GM18951 (cell line): ENCODE measurements at regions not wholly inside any gene's neighbourhood (a gene's known extent, or its start where the extent isn't known, plus 50 kb on each side); places are given as distances from the start of the nearest gene placed in this dataset.

ENCODE experiments used
- POLR2A ChIP-seq: IDR thresholded peaks from 4 replicates; pipeline ENCODE4 v1.6.1; 2011; ENCODE audit warnings: mild to moderate bottlenecking; ENCODE audit not compliant: insufficient read length, insufficient read depth; ENCODE audit errors: extremely low read depth
- in situ Hi-C: fragments of 300-500 bp; cut with MboI; formaldehyde crosslinking; loops from one replicate; pipeline ENCODE4 v1.12.0; 2022; ENCODE audit warnings: low sequenced_read_pairs, mixed read lengths, inconsistent platforms; ENCODE audit not compliant: unreplicated experiment

DNA sequence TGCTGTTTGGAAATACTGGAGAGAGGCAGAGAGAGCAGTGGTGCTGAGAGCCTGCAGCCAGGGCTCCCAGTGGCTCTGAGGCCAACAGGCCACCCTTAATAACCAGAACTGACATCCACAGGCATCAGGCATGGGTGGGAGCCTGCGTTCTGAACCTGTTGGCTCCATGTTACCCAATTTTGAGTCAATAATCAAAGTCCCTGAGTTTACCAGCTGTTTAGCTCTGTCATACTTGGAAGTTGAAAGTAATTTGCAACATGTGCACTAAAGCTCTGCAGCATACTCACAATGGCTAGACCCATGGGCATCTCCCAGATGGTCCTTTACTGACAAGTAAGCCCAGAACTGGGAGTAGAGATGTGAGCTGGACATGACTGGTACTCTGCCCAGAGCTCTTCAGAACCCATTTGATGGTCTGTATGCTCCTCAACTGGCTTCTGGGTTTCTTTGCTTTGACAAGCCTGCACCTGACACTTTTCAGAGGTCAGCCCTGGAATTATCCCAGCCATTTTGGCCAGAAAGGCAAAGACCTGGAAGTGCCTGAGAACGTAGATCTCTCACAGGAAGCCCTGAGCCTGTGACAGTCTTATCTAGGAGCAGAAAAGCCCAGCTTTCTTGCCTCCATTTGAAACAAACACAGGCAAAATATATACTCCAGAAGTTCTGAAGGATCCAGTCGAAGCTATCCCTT lies 122.4 kb upstream of the CITED2 start:
- TF ChIP-seq POLR2A = no peak
- in situ Hi-C loops = no loop called here

DNA sequence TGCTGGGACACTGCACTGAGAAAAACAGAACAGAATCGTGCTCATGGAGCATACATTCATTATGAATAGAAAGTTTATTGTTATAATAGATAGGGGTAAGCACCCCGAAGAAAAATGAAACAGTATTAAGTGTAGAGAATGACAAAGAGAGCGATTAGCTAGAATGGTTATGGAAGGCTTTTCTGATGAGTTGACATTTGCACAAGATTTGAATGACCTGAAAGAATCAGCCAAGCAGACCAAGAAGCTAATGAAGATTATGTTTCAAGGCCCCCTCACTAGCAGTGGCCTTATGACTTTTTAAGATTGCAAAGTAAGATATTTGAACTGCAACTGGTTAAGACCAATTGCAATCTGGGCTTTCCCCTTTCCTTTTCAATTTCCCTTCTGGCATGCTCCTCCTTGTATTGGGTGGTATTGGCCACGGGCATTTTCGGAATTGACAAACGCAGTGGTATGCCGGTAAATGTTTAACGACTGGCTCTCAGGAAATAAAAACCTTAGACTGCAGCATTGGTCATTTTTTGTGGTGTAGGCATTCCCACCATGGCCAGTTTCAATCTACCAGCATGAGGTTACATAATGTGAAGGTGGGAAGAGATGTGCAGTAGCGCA lies 120.0 kb upstream of the CITED2 start:
- TF ChIP-seq POLR2A = no peak
- in situ Hi-C loops = no loop called here

DNA sequence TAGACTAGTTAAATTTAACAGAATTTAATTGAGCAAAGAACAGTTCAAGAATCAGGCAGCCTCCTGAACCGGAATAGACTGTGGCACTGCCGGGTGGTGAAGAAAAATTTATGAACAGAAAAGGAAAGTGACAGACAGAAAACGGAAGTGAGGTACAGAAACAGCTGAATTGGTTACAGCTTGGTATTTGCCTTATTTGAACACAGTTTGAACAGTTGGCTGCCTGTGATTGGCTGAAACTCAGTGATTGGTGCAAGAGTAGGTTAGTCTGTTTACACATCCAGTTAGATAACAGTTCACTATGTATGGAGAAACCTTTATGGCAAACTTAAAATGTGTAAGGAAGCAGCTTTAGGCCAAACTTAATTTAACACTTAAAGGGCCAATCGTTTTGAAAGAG lies 116.0 kb upstream of the CITED2 start:
- in situ Hi-C loops = no loop called here
- no peak for TF ChIP-seq POLR2A

DNA sequence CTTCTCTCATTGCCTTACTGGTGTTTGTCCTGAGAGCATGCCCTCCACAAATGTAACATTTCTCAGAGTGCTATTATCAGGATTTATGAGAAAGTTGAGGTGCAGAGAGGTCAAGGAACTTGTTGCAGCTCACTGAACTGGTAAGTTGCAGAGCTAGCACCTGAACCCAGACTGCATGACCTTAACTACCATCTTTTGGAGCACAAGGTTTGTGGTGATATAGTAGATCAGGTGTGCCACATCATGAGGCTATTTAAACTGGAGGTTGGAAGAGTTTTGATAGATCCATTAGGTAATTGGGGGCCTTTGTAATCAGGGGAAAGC lies 112.0 kb upstream of the CITED2 start:
- in situ Hi-C loops = no loop called here
- TF ChIP-seq POLR2A = no peak

DNA sequence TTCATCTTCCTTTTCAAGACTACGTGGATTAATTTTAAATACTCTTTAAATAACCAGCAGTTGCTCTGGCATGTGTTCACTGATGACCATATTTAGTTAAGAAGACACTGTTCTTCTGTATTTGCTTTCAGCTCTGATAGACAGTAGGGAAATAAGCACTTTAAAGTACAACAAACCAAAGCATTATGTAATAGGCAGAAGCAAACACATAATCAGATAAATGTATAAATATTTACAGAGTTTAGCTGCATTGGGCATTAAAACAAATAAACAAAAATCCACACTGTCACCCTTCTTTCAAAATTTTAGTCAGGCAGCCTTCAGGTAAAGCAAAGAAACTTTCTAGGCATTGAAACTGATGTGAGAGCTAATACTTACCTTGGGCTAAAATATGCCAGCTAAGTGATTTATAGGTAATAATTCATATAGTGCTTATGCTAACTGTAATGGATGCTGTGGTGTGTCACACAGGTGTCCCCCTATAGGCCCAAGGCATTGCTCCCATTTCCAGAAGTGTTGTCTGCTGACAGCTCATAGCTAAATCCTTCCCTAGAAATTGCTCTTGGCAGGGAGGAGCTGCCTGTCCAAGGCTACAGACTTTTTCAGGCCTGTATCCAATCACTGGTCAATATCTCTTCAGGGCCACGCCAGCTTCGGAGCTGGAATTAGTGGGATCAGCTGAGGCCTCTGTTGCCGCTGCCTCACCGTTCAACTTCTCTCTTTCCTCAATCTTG lies 111.5 kb upstream of the CITED2 start:
- in situ Hi-C loops = no loop called here
- no peak for TF ChIP-seq POLR2A

DNA sequence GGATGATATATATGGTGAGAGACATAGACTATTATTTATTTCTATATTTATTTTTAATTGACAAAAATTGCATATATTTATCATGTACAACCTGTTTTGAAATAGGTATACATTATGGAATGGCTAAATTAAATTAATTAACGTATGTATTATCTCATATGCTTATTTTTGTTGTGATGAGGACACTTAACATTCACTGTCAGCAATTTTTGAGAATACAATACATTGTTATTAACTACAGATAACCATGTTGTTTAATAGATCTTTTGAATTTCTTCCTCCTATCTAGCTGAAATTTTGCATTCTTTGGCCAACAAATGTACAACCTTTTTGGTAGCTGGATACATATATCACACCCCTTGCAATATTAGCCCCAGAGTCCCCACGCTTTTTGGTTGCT lies 110.7 kb upstream of the CITED2 start:
- in situ Hi-C loops = no loop called here

DNA sequence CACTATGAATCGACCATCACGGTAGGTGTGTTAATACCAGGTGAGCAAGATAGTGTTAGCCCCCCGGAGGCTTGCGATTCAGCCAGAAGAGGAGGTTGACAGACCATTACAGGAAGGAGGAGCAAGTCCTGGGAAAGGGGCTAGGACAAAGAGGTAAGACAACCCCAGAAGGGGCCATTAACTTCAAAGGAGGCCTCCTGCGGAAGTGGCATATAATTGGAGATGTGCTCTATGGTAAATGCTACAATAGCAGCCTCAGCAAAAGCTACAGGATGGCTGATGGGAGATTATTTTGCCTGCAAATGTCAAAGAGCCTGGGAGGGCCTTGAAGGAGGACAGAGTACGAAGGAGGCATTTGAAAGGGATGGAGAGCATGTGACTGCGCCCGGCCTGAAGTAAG lies 108.6 kb upstream of the CITED2 start:
- in situ Hi-C loops = no loop called here
- TF ChIP-seq POLR2A = no peak

More for the DNA sequence above, 110.7 kb upstream of the CITED2 start:
- TF ChIP-seq POLR2A = no peak

DNA sequence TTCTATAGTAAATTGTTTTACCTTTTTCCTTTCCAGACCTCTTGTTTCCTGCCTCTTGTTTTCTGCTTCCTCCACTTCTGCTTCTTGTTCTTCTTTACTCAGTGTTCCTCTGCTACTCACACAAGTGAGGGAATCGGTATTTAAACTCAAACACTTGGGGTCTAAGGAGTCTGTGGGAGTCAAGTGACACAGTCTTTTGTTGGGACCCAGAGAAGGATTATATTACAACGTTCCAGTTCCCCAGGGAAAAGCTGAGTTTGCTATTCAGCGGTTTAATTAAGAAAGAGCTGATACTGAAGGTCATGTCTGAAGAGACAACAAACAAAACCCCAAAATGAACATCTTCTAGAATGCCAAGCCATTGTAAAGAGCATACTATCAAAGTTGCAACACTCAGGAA lies 107.8 kb upstream of the CITED2 start:
- in situ Hi-C loops = no loop called here
- no peak for TF ChIP-seq POLR2A

DNA sequence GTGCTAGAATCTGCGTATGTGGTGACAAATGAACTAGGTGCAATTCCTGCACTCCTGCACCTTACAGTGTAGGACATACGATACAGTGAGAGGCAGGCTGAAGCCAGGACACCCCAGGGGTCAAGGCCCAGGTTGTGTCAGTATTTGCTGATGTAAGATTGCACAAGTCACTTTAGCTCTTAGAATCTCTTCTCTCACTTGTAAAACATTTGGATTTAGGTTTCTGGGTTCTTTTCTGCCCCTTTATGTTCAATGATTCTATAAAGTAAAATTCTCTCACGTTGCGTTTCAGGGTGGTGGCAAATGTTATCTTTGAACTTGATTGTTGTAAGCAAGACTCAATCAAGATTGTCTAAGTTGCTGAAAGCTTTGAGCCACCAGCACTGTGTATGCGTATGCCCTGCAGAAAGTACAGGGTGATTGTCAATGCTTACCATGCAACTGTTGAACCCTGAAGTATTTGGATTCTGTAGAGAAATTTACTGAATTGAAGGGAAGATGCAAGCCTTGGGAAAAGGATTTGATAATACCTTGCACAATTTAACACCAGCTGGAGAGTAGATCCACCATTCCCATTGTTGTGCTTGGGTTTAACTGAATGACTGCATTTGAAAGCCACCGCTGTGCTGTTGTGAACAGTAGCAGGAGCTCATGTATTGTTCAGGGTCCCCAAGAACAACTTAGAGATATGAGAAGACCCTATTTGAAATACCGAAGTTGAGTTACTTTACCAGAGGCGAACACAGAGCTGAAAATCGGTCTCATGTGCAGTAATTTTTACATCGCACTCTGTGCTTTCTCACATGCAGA lies 106.1 kb upstream of the CITED2 start:
- no peak for TF ChIP-seq POLR2A
- in situ Hi-C loops = no loop called here

DNA sequence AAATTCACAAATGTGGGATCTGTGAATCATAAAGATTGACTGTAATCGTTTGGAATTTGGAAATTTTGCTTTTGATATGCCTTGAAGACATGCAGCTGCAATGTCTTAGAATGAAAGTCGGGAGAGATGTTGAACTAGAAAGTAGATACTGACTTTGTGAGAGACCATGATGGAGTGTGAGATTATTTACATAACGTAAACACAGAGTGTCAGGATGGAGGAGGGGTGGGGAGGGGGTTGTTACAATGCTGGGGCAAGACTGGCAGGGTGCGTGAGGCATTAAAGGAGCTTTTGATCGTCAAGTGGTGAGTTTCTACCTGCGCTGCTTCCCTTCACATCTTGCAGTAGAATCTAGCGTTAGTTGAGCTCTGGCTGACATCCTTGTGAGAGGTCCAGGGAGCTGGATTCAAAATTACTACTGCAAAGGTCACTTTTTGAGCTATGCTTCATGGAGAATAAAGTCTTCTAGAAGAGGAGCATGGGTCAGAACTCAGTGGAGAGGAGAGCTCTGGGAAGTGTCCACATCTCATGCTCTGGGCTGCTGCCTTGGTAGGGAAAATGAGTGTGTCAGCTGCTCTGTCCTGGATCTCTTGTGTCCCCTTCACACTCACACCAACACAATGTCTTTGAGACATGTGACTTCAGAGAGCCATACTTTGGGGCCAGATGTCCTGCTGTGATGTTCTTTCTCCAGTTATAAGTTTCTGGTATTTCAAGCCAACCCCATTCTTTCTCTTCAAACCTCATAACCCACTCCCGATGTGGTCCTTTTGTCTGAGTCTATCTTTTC lies 105.2 kb upstream of the CITED2 start:
- in situ Hi-C loops = no loop called here
- no peak for TF ChIP-seq POLR2A

DNA sequence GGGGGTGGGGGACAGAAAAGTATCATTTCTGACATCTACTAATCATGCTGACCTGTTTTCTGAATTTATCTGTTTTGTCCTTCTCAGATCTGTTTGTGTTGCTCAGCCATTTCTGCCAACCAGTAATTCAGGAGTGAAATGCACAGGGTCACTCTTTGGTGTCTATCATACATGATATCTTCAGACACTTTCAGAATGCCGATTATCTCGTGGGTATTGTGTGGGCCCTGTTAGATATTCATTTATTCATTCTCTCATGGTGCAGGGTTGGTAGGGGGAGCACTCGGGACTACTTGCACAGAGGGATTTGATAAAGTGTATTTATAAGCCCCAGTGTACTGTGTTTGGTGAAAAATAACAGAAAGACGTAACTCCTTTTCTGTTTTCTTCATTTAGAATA lies 101.2 kb upstream of the CITED2 start:
- in situ Hi-C loops = no loop called here

DNA sequence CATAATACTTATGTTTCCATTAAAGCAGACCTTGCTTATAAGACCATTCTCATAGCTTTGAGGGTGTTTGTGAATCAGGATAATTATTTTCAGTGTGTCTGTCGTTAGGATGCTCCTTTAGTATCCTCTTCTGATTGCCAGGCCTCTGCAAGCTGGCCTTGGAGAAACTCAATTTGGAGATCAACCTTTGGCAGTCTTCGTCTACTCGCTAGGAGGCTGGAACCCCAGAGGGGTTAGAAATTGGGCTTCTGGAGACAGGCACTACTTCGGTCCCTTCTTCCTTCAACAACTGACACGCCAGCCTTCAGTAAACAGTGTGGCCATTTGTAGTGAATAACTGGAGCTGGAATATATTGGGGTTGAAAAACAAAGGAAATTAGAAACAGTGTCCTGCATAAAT lies 100.8 kb upstream of the CITED2 start:
- TF ChIP-seq POLR2A = no peak

More for the DNA sequence above, 101.2 kb upstream of the CITED2 start:
- TF ChIP-seq POLR2A = no peak

DNA sequence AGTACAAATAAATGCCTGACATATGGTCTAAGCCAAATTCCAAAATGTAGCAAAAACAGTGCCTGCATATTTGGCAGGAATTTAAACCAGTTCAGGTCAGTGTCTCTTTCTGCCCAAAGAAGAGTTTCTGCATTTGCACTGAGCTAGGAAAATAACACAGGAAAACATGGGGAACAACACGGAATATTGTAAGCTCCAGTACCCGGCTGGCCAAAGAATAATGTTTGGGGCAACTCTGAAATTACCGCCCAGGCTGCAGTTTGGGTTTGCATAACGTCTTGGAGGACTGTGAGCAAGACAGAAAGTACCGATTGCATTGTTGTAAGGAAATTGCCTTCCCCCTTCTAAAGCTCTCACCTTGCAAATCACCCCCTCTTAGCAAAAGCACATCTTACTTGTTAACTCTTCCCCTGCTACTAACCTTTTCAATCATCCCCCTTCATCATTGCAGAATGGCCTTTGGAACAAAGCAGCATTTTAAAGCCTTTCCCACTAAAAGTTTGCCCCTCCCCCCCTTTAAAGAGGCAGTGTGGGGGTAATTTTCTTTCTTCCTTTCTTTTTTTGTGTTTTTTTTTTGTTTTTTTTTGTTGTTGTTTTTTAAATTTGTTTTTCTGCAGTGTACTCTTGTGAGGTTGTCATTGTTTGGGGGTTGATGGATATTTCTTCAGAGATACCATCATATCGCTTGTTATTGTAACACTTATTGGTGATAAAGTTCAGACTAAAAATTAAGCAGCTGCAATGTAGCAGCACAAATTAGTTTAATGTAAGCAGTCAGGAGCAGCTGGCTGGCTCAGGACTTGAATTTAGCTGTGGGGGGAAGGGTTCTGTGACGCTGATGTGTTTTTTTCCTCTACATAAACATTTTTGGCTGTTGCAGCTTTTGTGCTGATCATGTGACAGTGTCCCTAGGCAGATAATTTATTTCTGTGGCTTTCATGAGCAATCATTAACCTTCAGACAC lies 100.0 kb upstream of the CITED2 start:
- in situ Hi-C loops = no loop called here
- TF ChIP-seq POLR2A = no peak

More for the DNA sequence above, 100.8 kb upstream of the CITED2 start:
- in situ Hi-C loops = no loop called here
